HG02943 (cell line): ENCODE measurements at regions not wholly inside any gene's neighbourhood (a gene's known extent, or its start where the extent isn't known, plus 50 kb on each side); places are given as distances from the start of the nearest gene placed in this dataset.
"Not testable (repeated sequence)": the region's sequence is repeated elsewhere in the genome, so short reads cannot be mapped to it uniquely, and the experiment has no call there.

ENCODE experiments used
- ATAC-seq: cut with Tn5 transposase; IDR thresholded peaks from one replicate; pipeline ENCODE4 v1.9.1; 2021; ENCODE audit warnings: mild to moderate bottlenecking, low read depth, moderate library complexity; ENCODE audit not compliant: unreplicated experiment

- ATAC-seq = not testable (repeated sequence)
These were observed 123.6 kb upstream of the ERRFI1 start for GRCh38 chr1:8149756-8150155.

- no peak for ATAC-seq
These were observed 121.8 kb upstream of the ERRFI1 start for GRCh38 chr1:8147956-8148355.

- no peak for ATAC-seq
These were observed 120.2 kb upstream of the ERRFI1 start for GRCh38 chr1:8146257-8146855.

- ATAC-seq = no peak
These were observed 119.6 kb upstream of the ERRFI1 start for GRCh38 chr1:8145545-8146202.

- no peak for ATAC-seq
These were observed 118.2 kb upstream of the ERRFI1 start for GRCh38 chr1:8144323-8144722.

GRCh38 chr1:8142955-8143629 lies 117.0 kb upstream of the ERRFI1 start:
- ATAC-seq = no peak

- no peak for ATAC-seq
These were observed 113.8 kb upstream of the ERRFI1 start for GRCh38 chr1:8139941-8140340.

- ATAC-seq = no peak
These were observed 113.3 kb upstream of the ERRFI1 start for GRCh38 chr1:8139383-8139782.

- ATAC-seq = no peak
These were observed 112.6 kb upstream of the ERRFI1 start for GRCh38 chr1:8138673-8139072.

GRCh38 chr1:8137481-8138244 lies 111.6 kb upstream of the ERRFI1 start:
- no peak for ATAC-seq

GRCh38 chr1:8136766-8137165 lies 110.7 kb upstream of the ERRFI1 start:
- ATAC-seq = no peak

- ATAC-seq = no peak
These were observed 109.1 kb upstream of the ERRFI1 start for GRCh38 chr1:8135250-8135649.

GRCh38 chr1:8134546-8135235 lies 108.6 kb upstream of the ERRFI1 start:
- no peak for ATAC-seq

GRCh38 chr1:8133657-8134430 lies 107.7 kb upstream of the ERRFI1 start:
- ATAC-seq = no peak

- ATAC-seq = no peak
These were observed 107.1 kb upstream of the ERRFI1 start for GRCh38 chr1:8133190-8133589.

GRCh38 chr1:8127171-8127641 lies 101.1 kb upstream of the ERRFI1 start:
- no peak for ATAC-seq

GRCh38 chr1:8122477-8123407 lies 96.6 kb upstream of the ERRFI1 start:
- no peak for ATAC-seq

- ATAC-seq = no peak
These were observed 96.0 kb upstream of the ERRFI1 start for GRCh38 chr1:8122160-8122476.
